Activated CD4-positive, alpha-beta T cell treated with anti-CD3 and anti-CD28 coated beads, Interleukin-2, amount 50 U/mL, for 24 hours (primary cell): ENCODE measurements at regions not wholly inside any gene's neighbourhood (a gene's known extent, or its start where the extent isn't known, plus 50 kb on each side); places are given as distances from the start of the nearest gene placed in this dataset.

Experiments
- DNase-seq, 2 donors: peaks; one replicate each; pipeline ENCODE4 v3.0.0-alpha.2; 2020; ENCODE audit warnings: low read depth in 1 of 2, low spot score in 1 of 2

GRCh38 chr20:57013741-57014140 is 252.7 kb downstream of the BMP7 start:
- no peak for DNase-seq

GRCh38 chr20:57020364-57020763 is 246.1 kb downstream of the BMP7 start:
- no peak for DNase-seq

- DNase-seq: no peak
Observed at GRCh38 chr20:57022306-57022705, 244.1 kb downstream of the BMP7 start.

- DNase-seq: no peak
Observed at GRCh38 chr20:57023007-57023406, 243.4 kb downstream of the BMP7 start.

- DNase-seq: no peak
Observed at GRCh38 chr20:57023997-57024396, 242.4 kb downstream of the BMP7 start.

- no peak for DNase-seq
Observed at GRCh38 chr20:57024849-57025248, 241.6 kb downstream of the BMP7 start.

GRCh38 chr20:57025261-57025660 is 241.2 kb downstream of the BMP7 start:
- no peak for DNase-seq

GRCh38 chr20:57025666-57026224 is 240.7 kb downstream of the BMP7 start:
- DNase-seq: no peak

GRCh38 chr20:57027777-57028176 is 238.7 kb downstream of the BMP7 start:
- DNase-seq: no peak

- DNase-seq: no peak
Observed at GRCh38 chr20:57030611-57031600, 235.5 kb downstream of the BMP7 start.

- DNase-seq: no peak
Observed at GRCh38 chr20:57031867-57032355, 234.5 kb downstream of the BMP7 start.

- no peak for DNase-seq
Observed at GRCh38 chr20:57032847-57033246, 233.6 kb downstream of the BMP7 start.

- no peak for DNase-seq
Observed at GRCh38 chr20:57034001-57034400, 232.4 kb downstream of the BMP7 start.

- no peak for DNase-seq
Observed at GRCh38 chr20:57037689-57038088, 228.8 kb downstream of the BMP7 start.

GRCh38 chr20:57038608-57039440 is 227.6 kb downstream of the BMP7 start:
- DNase-seq: no peak

GRCh38 chr20:57040466-57040865 is 226.0 kb downstream of the BMP7 start:
- DNase-seq: no peak

- no peak for DNase-seq
Observed at GRCh38 chr20:57040924-57041323, 225.5 kb downstream of the BMP7 start.

- DNase-seq: no peak
Observed at GRCh38 chr20:57043091-57043490, 223.3 kb downstream of the BMP7 start.

GRCh38 chr20:57043669-57044268 is 222.7 kb downstream of the BMP7 start:
- no peak for DNase-seq

- DNase-seq: no peak
Observed at GRCh38 chr20:57047281-57048026, 219.0 kb downstream of the BMP7 start.
